ENCODE measurements at regions not wholly inside any gene's neighbourhood (a gene's known extent, or its start where the extent isn't known, plus 50 kb on each side); places are given as distances from the start of the nearest gene placed in this dataset.

DNA sequence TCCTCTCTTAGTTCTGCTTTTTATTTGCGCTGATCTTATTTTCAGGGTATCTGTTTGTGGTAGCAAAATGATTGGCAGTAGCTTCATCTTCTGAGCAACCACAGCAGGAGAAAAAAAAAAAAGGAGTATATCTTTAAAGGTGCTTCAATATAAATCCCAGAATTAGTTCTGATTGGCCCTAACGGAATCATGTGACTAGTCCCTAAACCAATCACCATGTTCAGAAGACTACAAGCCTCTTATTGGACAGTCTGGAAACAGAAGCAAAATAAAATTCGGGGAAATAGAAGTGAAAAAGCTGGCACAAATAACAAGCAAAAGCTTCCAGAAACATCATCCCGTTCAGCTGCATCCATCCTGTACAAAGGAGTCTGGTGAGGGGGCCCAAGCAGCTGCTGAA lies 49.9 kb upstream of the PTPRO start (continued):
- TF ChIP-seq YY1 (IDR thresholded peaks at IDR 0.05; ENCODE audit: low read depth, low read length): no peak
- TF ChIP-seq CTBP2 (IDR thresholded peaks at IDR 0.05; ENCODE audit: borderline replicate concordance, insufficient read depth, insufficient read length, low read length): no peak
- no peak for TF ChIP-seq ASH2L (IDR thresholded peaks at IDR 0.05; ENCODE audit: low read length)
- no peak for TF ChIP-seq POLR2A (IDR thresholded peaks at IDR 0.05; ENCODE audit: control extremely low read depth in 1 of 2, low read depth in 2 of 2, low read length in 2 of 2)
- TF ChIP-seq CHD2 (IDR thresholded peaks at IDR 0.05; ENCODE audit: low read length): no peak
